HG02571 (cell line): ENCODE measurements at regions not wholly inside any gene's neighbourhood (a gene's known extent, or its start where the extent isn't known, plus 50 kb on each side); places are given as distances from the start of the nearest gene placed in this dataset.
"Not testable (repeated sequence)": the region's sequence is repeated elsewhere in the genome, so short reads cannot be mapped to it uniquely, and the experiment has no call there.

Experiments
- ATAC-seq: cut with Tn5 transposase; IDR thresholded peaks from one replicate; pipeline ENCODE4 v1.9.1; 2021; ENCODE audit warnings: mild to moderate bottlenecking, moderate library complexity; ENCODE audit not compliant: unreplicated experiment

DNA sequence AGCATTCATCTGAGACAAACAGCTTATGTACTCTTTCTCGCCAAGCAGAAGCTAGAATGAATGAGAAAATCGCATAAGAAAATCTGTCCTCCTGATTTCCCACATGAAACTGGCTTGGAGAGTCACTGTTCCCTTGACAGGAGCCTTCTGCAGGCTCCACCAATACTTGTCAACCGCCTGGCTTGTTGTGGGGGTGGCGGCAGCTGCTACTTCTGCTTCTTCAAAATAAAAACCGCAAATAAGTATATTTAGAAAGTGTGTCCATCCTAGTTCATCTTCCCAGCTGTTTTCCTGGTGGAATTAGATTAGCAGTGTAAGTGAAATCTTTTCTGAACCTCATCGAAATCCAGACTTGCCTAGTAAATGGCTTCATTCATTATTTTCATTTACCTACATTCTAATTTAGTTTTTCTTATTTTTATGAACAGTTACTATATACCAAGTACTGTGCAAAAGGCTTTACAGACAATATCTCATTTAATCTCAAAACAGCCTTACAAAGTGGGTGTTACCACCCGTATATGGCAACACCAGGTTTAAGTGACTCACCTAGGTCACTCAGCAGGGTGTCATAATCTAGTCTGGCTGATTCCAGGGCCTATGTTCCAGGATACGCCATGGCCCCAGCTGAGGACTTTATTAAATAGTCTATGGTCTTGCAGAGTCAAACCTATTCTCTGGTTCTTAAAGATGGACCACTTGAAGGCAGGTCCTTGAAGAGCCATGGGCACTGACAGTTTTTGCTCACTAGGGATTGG lies 104.6 kb upstream of the IGFBP7 start:
- no peak for ATAC-seq

DNA sequence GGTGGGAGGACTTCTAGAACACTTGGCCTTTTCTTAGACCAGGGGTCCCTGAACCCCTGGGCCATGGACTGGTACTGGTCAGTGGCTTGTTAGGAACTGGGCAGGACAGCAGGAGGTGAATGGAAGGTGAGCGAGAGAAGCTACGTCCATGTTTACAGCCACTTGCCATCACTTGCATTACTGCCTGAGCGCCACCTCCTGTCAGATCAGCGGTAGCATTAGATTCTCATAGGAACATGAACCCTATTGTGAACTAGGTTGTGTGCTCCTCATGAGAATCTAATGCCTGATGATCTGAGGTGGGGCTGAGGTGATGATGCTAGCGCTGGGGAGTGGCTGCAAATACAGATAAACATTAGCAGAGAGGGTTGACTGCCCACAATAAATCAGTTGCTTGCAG lies 100.9 kb upstream of the IGFBP7 start:
- ATAC-seq: no peak

- no peak for ATAC-seq
Measured at GRCh38 chr4:57206172-57206571, 96.0 kb upstream of the IGFBP7 start.

- ATAC-seq: no peak
Measured at GRCh38 chr4:57205580-57205979, 95.4 kb upstream of the IGFBP7 start.

GRCh38 chr4:57200799-57201327 lies 90.7 kb upstream of the IGFBP7 start:
- ATAC-seq: no peak

DNA sequence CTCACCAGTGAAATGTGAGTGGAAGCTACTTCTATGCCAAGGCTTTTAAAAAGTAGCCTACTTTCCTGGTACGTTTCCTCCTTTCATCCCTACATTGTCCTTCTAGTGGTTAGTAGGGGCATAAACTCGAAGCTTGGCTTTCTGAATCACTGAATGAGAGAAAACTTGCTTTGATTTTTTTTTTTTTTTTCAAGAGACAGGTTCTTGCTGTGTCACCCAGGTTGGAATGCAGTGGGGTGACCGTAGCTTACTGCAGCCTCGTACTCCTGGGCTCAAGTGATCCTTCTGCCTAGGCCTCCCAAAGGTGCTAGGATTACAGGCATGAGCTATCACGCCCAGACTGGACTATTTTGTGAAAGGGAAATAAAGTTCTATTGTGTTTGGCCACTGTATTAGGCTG lies 89.1 kb upstream of the IGFBP7 start:
- ATAC-seq: no peak

GRCh38 chr4:57195622-57196021 lies 85.4 kb upstream of the IGFBP7 start:
- no peak for ATAC-seq

DNA sequence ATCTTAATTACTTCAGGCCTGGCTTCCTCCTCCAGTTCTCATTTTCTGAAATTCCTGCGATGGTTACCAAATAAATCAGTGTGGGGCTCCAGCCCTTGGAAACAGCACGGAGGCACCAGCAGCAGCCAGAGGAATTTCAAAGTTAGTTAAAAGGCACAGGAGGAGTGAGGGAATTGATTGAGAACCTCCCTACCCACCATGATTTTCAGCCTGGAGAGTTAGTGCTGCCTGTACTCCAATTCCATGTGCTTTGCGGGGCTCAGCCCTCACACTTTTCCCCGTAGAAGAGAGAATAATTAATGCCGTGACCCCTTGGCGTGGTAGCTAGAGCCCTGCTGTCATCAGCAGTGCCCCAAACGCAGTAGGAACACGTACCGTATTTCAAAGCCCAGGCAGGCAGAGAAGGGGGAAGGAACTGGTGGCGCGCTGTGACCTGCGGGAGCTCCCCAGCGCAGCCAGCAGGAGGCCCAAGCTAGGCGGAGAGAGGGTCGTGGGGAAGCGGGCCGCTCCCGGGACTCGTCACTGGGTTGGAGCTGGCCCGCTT lies 84.0 kb upstream of the IGFBP7 start:
- no peak for ATAC-seq

GRCh38 chr4:57193209-57193810 lies 83.1 kb upstream of the IGFBP7 start:
- ATAC-seq: no peak

DNA sequence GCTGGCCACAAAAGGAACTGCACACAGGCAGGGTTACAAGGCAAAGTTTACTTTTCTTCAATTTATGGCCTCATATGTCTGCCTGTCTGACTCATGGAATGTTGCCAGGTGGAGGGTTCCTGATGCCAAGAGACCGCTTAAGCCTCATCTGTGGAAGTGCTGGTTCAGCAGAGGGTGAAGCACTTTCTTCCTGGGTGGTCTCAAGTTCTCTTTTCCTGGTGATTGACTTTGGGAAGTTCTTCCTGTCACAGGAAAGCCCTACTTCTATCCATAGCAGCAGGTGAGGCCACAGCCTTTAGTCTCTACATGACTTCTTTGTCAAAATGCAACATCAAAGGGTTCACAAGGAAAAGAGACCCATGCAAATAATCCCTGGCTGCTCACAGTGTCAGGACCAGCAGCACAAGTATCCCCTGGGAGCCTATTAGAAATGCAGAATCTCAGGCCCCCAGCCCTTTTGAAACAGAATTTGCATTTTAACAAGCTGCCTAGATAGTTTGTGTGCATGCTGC lies 81.4 kb upstream of the IGFBP7 start:
- ATAC-seq: no peak

DNA sequence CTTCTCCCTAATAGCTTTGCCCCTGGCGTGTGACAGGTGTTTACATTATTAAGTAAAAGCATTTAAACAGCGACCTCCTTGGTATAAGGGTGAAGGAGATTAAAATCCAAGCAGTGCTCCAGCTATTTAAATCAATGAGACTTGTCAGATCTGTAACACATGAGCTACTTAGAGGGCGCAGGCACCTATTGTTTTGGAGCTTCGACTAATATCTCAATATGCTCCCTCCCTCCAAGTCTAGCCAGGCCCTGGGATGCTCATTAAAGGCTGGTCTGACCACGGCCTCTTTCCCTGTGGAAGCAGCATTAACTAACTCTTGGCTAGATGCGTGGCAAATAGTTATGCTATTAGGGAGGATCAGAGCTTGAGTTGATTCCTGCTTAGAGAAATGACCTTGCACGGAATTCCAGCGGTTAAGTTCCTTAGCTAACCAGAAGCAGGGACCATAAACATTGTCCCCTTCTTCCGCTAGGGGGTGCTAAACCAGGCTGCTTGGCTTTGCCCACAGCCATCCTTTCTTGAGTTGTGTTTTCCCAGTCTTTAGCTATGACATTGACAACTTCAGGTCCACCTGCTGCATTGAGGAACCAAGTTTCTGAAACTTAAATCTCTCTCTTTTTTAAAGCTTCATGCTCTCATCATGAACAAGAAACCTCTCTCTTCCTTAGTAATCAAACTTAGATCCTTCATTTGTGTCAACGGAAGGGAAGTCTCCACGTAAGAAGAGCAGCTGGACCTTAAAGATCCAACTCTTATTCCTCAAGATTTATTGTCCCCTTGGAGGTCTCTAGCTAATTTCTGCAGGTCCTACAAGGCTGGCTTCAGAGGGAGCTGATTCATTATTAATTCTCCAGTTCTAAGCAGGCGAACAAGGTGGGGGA lies 80.7 kb upstream of the IGFBP7 start:
- peak; percentile 72 for ATAC-seq

DNA sequence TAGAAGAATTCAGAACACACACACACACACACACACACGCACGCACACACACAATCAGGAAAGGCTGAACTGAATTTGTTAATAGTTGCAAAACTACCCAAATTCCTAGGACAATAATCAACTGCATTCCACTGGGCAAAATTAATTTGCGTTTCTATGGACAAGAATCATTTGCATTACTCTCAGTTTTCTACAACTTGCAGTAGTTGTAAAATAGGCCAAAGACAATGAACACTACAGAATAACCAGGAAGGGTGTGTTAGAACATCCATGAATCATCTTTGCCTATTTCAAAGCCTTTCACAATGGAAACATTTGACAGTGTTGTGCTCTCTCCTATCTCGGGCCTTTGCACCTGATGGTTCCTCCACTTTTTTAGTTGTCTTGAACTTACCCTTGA lies 77.1 kb upstream of the IGFBP7 start:
- ATAC-seq: no peak

DNA sequence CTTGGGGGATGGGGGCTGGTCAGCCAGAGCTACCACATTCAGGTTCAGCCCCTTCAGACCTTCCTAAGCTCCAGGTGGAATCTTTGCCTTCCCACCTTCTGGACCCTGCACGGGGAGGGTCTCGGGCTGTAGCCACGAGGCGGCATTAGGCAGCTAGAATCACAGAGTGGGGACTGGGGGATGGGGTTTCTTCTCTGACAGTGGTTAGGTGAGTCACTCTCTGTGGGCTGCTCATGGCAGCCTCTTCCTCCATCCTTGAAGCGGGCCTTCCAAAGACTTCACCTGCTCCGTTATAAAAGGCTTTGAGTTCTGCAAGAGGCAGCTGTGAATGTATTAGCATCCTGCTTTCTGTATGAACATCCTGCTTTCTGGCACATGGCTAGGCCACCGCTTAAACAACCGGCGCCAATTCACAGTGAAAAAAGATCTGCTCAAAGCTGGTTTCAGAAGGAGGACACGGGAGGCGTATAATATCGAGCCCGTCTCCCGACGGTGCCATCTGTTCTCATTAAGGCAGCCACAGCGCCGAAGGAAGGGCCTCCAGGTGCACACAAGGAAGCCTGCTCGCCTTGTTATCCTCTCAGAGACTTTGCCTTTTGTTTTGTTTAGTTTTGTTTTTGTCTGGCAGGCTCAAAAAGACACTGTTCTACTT lies 74.3 kb upstream of the IGFBP7 start:
- ATAC-seq: no peak

- ATAC-seq: no peak
Measured at GRCh38 chr4:57182132-57182874, 72.1 kb upstream of the IGFBP7 start.

DNA sequence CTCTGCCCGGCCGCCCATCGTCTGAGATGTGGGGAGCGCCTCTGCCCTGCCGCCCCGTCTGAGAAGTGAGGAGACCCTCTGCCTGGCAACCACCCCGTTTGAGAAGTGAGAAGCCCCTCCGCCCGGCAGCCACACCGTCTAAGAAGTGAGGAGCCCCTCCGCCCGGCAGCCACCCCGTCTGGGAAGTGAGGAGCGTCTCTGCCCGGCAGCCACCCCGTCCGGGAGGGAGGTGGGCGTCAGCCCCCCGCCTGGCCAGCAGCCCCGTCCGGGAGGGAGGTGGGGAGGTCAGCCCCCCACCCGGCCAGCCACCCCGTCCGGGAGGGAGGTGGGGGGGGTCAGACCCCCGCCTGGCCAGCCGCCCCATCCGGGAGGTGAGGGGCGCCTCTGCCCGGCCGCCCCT lies 63.0 kb upstream of the IGFBP7 start:
- ATAC-seq: not testable (repeated sequence)

DNA sequence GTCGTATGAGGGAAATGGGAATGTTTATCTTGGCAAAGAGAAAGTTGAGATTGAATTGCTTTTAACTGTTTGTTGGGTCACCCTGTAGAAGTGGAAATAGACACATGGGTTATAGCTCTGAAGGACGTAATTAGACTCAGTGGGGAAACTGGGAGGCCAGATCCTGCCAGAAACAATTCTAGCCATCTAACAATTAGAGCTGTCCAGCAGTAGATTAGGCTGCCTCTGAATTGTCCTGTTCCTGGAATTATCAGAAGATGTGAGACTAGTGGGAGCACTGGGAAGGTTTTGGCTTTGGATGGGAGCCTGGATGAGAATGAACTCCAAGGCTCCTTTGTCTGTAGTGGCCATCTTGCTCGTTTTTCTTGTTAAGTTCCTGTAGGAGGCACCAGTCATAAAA lies 61.9 kb upstream of the IGFBP7 start:
- ATAC-seq: no peak

GRCh38 chr4:57168982-57169381 lies 58.8 kb upstream of the IGFBP7 start:
- no peak for ATAC-seq

DNA sequence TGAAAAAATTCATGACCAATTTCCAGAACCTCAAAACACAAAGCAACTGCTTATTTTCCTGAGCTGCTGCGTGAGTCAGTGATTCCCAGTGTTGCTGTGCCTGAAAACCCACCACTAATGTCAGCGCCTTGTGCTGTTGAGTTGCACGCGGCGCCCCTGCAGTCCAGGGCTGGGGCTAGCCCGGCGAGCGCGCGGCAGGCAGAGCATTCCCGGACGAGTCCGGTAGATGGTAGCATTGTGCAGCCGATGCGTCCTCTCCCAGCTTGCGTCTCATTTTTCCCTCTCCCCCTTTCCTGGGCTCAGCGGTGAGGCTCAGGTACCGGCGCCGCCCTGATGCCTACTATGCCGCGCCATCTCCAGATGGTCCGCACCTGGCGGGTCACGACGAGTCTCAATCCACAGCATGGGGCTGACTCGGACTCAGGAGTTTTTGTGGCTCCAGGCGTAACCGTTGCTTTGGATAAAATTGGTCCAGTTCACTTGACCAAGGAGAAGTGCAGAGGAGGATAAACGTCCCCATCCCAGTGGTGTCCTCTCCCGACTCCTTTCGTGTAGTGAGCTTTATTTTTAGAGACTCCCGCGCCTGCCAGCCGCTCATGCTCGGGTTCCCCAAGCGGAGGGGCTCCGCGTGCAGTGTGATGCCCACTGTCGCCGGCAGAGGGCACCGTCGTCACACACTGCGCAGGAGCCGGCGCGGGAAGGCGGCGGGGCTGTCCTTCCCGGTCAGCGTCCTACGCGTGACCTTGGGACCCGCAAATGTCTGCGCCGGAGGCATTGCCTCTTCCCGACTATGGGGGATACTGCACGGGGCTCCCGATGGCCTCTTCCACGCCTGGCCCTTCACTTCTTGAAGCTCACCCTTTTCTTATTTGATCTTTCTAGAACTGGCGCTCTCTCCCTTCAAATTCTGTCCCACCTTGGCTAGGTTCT lies 53.6 kb upstream of the IGFBP7 start:
- ATAC-seq: peak; percentile 96

DNA sequence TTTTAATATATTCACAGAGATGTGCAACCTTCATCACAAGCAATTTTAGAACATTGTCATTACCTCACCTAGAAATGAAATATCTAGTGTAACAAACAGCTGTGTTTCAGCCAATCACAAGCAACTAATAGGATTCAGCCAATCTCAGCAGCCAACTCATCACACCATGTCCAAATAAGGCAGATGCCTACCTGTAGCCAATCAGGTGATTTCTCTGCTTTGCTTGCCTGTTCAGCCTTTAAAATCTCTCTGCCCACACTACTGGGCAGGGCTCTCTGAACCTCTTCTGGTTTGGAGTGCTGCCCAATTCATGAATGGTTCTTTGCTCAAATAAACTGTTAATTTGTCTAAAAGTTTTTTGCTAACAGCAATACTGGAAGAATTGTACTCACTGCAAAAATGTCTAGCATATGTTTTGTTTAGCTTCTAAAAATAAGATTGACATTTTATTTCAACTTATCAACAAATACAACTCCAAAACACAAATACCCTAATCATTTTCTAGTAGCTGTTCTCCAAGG lies 52.4 kb upstream of the IGFBP7 start:
- ATAC-seq: no peak
